ENCODE measurements at regions not wholly inside any gene's neighbourhood (a gene's known extent, or its start where the extent isn't known, plus 50 kb on each side); places are given as distances from the start of the nearest gene placed in this dataset.
"Not testable (repeated sequence)": the region's sequence is repeated elsewhere in the genome, so short reads cannot be mapped to it uniquely, and the experiment has no call there.

DNA sequence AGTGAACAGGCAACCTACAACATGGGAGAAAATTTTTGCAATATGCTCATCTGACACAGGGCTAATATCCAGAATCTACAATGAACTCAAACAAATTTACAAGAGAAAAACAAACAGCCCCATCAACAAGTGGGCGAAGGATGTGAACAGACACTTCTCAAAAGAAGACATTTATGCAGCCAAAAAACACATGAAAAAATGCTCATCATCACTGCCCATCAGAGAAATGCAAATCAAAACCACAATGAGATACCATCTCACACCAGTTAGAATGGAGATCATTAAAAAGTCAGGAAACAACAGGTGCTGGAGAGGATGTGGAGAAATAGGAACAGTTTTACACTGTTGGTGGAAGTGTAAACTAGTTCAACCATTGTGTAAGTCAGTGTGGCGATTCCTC is 76.7 kb upstream of the NMU start:
- H3K4me3 ChIP-seq (ENCODE audit: low read length), result not testable (repeated sequence)

GRCh38 chr4:55721651-55722050 is 85.6 kb upstream of the NMU start:
- H3F3A ChIP-seq (ENCODE audit: insufficient read depth, low read length, poor library complexity, severe bottlenecking), result no peaks in the 10 kb centered on the region
- no peak overlapping the region for H3K4me2 ChIP-seq (ENCODE audit: low read length)
- no peaks in the 10 kb centered on the region for H3K27me3 ChIP-seq (ENCODE audit: insufficient read depth, low read depth, low read length)
- no peak overlapping the region for H3K9ac ChIP-seq (ENCODE audit: low read length)
- H4K20me1 ChIP-seq (ENCODE audit: insufficient read depth), result no peaks in the 10 kb centered on the region
- no peaks in the 10 kb centered on the region for H3K9me3 ChIP-seq (ENCODE audit: low read length)
- no peaks in the 10 kb centered on the region for H3K9me2 ChIP-seq (ENCODE audit: insufficient read depth, low read length)
- no peak overlapping the region for H3K27ac ChIP-seq (ENCODE audit: low read length)
- H3K36me3 ChIP-seq (ENCODE audit: insufficient read depth, low read length), result no peaks in the 10 kb centered on the region
- TF ChIP-seq EZH2 (IDR thresholded peaks at IDR 0.05; ENCODE audit: borderline replicate concordance, insufficient read depth, low read length, poor library complexity, severe bottlenecking), result no peak
- no peak for TF ChIP-seq CTCF (IDR thresholded peaks at IDR 0.05; ENCODE audit: poor library complexity, severe bottlenecking)
- no peak for TF ChIP-seq MXI1 (conservative IDR thresholded peaks at IDR 0.05; ENCODE audit: poor library complexity, severe bottlenecking)
- no peak for TF ChIP-seq POLR2AphosphoS5 (IDR thresholded peaks at IDR 0.05)
- no peak for TF ChIP-seq TAF1 (IDR thresholded peaks at IDR 0.05; ENCODE audit: low read depth)
- TF ChIP-seq, protein P1, sequence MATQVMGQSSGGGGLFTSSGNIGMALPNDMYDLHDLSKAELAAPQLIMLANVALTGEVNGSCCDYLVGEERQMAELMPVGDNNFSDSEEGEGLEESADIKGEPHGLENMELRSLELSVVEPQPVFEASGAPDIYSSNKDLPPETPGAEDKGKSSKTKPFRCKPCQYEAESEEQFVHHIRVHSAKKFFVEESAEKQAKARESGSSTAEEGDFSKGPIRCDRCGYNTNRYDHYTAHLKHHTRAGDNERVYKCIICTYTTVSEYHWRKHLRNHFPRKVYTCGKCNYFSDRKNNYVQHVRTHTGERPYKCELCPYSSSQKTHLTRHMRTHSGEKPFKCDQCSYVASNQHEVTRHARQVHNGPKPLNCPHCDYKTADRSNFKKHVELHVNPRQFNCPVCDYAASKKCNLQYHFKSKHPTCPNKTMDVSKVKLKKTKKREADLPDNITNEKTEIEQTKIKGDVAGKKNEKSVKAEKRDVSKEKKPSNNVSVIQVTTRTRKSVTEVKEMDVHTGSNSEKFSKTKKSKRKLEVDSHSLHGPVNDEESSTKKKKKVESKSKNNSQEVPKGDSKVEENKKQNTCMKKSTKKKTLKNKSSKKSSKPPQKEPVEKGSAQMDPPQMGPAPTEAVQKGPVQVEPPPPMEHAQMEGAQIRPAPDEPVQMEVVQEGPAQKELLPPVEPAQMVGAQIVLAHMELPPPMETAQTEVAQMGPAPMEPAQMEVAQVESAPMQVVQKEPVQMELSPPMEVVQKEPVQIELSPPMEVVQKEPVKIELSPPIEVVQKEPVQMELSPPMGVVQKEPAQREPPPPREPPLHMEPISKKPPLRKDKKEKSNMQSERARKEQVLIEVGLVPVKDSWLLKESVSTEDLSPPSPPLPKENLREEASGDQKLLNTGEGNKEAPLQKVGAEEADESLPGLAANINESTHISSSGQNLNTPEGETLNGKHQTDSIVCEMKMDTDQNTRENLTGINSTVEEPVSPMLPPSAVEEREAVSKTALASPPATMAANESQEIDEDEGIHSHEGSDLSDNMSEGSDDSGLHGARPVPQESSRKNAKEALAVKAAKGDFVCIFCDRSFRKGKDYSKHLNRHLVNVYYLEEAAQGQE (IDR thresholded peaks at IDR 0.05; ENCODE audit: borderline replicate concordance), result no peak
- no peak for TF ChIP-seq SMC3 (conservative IDR thresholded peaks at IDR 0.05; ENCODE audit: poor library complexity)
- TF ChIP-seq EP300 (conservative IDR thresholded peaks at IDR 0.05; ENCODE audit: poor library complexity, severe bottlenecking), result no peak
- no peak for TF ChIP-seq RAD21 (conservative IDR thresholded peaks at IDR 0.05)
- no peaks in the 10 kb centered on the region for H3K79me2 ChIP-seq (replicated peaks; ENCODE audit: insufficient read depth, low read length)
- H3K4me3 ChIP-seq (ENCODE audit: low read length), result no peak overlapping the region
- H2AFZ ChIP-seq (ENCODE audit: low read depth, low read length), result no peak overlapping the region

More for the DNA sequence above, 76.7 kb upstream of the NMU start:
- H2AFZ ChIP-seq (ENCODE audit: low read depth, low read length); H4K20me1 ChIP-seq (ENCODE audit: insufficient read depth); H3K9me3 ChIP-seq (ENCODE audit: low read length); H3K9ac ChIP-seq (ENCODE audit: low read length); H3K9me2 ChIP-seq (ENCODE audit: insufficient read depth, low read length); H3K27ac ChIP-seq (ENCODE audit: low read length); H3K4me2 ChIP-seq (ENCODE audit: low read length); H3K79me2 ChIP-seq (replicated peaks; ENCODE audit: insufficient read depth, low read length); H3F3A ChIP-seq (ENCODE audit: insufficient read depth, low read length, poor library complexity, severe bottlenecking); H3K36me3 ChIP-seq (ENCODE audit: insufficient read depth, low read length); H3K27me3 ChIP-seq (ENCODE audit: insufficient read depth, low read depth, low read length): not testable (repeated sequence)

DNA sequence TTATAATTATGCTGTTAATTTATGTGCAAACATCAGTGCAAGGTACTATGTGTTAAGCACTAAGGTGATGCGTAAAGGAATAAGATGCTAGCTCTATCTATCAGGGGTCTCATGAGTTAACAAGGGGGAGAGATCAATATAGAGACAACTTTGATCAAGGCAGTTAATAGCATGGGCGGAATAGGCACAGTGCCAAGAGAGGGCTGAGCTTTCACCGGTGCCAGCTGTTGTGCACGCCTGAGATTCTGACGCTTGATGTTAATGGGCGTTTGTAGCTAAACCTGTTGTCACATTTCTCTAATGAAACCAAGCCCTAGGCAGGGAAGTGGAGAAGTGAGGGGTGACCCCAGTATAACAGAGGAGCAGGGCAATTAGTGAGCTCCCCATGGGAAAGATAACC is 86.0 kb upstream of the NMU start:
- Histone ChIP-seq H4K20me1 (ENCODE audit: insufficient read depth) (no peaks in the 10 kb centered on the region), H3K79me2 (replicated peaks; ENCODE audit: insufficient read depth, low read length) (no peaks in the 10 kb centered on the region), H3K9me2 (ENCODE audit: insufficient read depth, low read length) (no peaks in the 10 kb centered on the region), H3K4me3 (ENCODE audit: low read length) (no peak overlapping the region), H3K36me3 (ENCODE audit: insufficient read depth, low read length) (no peaks in the 10 kb centered on the region), H3K27ac (ENCODE audit: low read length) (no peak overlapping the region), H3K9me3 (ENCODE audit: low read length) (no peaks in the 10 kb centered on the region), H3F3A (ENCODE audit: insufficient read depth, low read length, poor library complexity, severe bottlenecking) (no peaks in the 10 kb centered on the region), H3K4me2 (ENCODE audit: low read length) (no peak overlapping the region), H3K9ac (ENCODE audit: low read length) (no peak overlapping the region), H3K27me3 (ENCODE audit: insufficient read depth, low read depth, low read length) (no peaks in the 10 kb centered on the region), H2AFZ (ENCODE audit: low read depth, low read length) (no peak overlapping the region)
- TF ChIP-seq SMC3 (conservative IDR thresholded peaks at IDR 0.05; ENCODE audit: poor library complexity), result no peak
- TF ChIP-seq, protein P1 (IDR thresholded peaks at IDR 0.05; ENCODE audit: borderline replicate concordance), result no peak
- no peak for TF ChIP-seq MXI1 (conservative IDR thresholded peaks at IDR 0.05; ENCODE audit: poor library complexity, severe bottlenecking)
- no peak for TF ChIP-seq TAF1 (IDR thresholded peaks at IDR 0.05; ENCODE audit: low read depth)
- no peak for TF ChIP-seq POLR2AphosphoS5 (IDR thresholded peaks at IDR 0.05)
- no peak for TF ChIP-seq CTCF (IDR thresholded peaks at IDR 0.05; ENCODE audit: poor library complexity, severe bottlenecking)
- TF ChIP-seq EZH2 (IDR thresholded peaks at IDR 0.05; ENCODE audit: borderline replicate concordance, insufficient read depth, low read length, poor library complexity, severe bottlenecking), result no peak
- no peak for TF ChIP-seq RAD21 (conservative IDR thresholded peaks at IDR 0.05)

All from neural cell (in vitro differentiated cells).